Head of caudate nucleus (tissue), 42 donors: ENCODE measurements at regions not wholly inside any gene's neighbourhood (a gene's known extent, or its start where the extent isn't known, plus 50 kb on each side); places are given as distances from the start of the nearest gene placed in this dataset.
"Not testable (repeated sequence)": the region's sequence is repeated elsewhere in the genome, so short reads cannot be mapped to it uniquely, and the experiment has no call there.

Experiments used
- DNase-seq, 42 donors: peaks; one replicate each; pipeline versions ENCODE4 v3.0.0 to v3.0.0-alpha.2; 2020 to 2021; ENCODE audit warnings: mixed read lengths in 7 of 42
- intact Hi-C: fragments of 100-400 bp; cut with DNase I; formaldehyde crosslinking; loops from one replicate; pipeline ENCODE4 v1.15.0; 2022

DNA sequence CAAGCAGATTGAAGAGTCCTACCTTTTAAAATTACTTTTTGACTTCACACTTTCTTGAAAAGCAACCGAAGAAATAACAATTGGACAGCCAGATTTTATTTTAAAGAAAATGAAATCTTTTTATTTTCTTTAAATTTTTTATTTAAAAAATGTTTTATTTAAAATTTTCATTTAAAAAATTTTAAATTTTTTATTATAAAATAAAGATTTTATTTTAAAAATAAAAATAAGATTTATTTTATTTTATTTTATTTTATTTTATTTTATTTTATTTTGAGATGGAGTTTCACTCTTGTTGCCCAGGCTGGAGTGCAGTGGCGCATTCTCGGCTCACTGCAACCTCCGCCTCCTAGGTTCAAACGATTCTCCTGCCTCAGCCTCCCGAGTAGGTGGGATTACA is 144.5 kb downstream of the GPR85 start:
- DNase-seq, intact Hi-C loops: not testable (repeated sequence)

DNA sequence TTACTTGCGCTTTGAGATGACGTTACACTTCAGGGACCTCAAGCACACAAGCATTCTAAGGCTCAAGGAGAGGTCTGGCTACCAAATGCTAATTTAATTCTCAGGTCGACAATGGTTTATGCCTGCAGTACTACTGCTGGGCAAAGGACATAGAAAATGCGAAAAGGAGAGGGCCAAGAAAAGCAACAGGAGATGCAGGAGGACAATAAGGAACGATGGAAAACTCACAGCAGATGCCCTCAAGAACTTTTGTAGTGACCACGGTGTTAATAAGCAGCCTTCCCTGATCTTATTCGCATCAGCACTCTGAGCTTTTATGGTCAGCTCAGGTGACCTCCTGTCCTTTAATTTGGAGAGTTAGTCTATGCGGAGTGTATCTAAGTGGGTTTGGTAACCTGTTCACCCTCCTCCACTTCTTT is 146.3 kb downstream of the GPR85 start:
- intact Hi-C loops = no loop called here
- DNase-seq = peak in 1 of 42 donors; percentile 12

DNA sequence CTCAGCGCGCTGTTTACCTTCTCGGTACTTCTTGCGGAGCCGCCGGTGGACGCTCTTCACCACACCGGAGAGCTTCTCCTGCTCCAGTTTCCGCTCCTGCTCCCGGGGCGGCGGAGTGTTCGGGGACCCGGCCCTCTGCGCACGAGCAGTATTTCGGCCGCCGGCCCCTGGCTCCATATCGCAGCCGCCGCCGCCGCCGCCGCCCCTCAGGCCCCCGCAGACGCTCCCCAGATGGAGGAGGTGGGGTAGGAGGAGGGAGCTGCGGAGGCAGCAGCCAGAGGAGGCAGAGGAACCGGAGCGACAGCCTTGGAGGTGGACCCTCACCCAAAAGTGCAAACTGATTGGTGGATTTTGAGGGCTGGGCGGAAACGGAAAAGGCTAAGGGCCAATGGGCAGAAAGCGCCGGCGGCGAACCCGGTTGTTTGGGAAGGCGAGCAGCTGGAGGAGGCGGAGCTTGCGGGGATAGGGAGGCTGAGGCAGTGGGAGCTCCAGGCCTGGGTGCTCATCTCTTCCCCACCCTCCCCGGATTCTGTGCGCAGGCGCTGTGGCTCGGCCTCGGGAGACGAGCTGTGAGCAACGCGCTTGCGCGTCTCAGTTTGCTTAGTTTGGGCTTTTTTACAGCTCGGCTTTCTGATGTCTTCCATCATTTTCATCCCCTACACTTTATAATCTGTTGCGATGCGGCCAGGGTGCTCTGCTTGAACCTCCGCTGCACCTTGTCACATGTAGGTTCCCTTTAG is 146.9 kb downstream of the GPR85 start:
- peak; percentile 98 to 100 (median 100) for DNase-seq
- intact Hi-C loops = loop anchor here (10.0 kb wide), 1 partner anchor 155 kb away; no protein-coding TSS in a partner anchor

DNA sequence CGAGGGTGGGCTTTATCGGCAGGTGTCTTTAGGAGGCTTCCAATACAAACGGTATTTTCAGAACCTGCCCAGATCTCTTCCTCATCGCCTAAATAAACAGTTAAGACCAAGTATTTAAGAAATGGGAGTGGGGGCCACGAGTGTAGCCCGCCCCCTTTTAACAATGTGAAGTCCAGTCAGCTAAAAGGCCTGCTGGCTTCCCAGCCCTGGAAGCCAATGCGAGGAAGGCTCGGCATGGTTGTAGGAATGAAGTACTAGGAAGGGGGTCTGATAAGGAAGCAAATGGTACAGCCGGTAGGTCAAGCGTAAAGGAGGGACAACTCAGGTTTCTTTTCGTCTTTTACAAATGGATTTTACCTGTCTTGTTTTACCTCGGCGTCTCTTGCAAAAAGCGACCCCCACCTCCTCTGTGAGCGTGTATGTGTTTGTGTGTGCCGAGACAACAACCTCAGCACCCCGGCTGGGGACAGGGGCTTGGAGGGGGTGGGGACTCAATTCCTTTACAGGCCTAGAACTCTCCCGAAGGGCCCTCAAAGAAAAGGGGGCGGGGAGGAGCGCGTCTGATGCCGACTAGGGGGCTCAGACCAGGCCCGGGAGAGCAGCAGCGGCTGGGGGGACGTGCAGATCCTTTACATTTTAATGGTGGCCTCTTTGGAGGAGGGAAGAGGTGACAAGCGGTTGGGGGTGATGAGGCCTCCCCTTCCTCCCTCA is 147.6 kb downstream of the GPR85 start:
- peak in 36 of 42 donors; percentile 3 to 58 (median 32) for DNase-seq
- intact Hi-C loops = loop anchor here (10.0 kb wide), 1 partner anchor 154 kb away; no protein-coding TSS in a partner anchor

DNA sequence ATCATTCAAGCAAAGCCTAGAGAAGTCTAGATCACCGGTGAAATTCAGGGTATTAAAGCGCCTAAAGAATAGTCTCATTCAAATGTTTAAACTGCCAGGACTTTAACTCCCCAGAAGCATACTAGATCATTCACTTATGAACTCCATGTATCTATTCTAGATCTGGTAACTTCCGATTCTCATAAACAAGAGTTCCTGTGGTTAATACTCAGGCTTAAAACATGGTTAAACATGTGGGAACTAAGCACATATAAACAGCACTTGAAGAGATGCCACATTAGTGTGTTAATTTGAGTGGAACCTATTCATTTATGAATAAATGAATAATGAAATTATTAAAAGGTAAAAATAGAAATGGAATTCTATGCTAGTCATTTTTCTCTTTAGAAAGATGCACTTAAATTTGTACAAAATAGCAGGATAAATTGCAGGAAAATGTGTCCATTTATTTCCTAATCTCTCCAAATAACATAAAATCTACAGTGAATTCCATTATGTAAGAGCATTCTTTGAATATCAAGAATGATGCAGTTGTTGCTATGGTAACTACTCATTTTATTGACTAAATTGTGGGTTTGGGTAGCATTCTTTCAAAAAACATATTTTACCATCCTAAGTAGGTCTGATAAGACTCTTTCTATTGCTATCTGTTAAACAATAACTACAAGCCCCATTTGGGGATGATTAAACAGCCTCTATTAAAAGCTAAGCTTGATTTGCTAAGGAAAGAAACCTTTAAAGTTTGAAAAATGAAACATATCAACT is 147.6 kb upstream of the TMEM168 start:
- DNase-seq = no peak
- intact Hi-C loops = loop anchor here (10.0 kb wide), 1 partner anchor 153 kb away; no protein-coding TSS in a partner anchor

DNA sequence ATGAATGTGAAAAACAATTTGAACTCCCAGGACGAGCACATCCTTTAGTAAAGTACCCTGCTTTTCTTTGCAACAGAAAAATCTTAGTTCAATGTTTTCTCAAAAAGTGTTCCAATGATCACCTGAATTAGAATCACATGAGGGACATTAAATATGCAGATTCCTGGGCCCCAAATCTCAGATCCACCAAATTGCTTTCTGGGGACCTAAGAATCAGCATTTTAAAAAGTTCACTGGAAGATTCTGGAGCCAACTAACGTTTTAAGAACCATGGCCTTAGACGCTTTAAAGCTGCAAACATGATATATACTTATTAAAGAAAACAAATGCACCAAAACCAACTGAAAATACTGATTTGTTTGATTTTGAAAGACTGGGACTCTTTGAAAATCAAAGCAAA is 143.4 kb upstream of the TMEM168 start:
- intact Hi-C loops = loop anchor here (10.0 kb wide), 1 partner anchor 149 kb away; no protein-coding TSS in a partner anchor
- no peak for DNase-seq

DNA sequence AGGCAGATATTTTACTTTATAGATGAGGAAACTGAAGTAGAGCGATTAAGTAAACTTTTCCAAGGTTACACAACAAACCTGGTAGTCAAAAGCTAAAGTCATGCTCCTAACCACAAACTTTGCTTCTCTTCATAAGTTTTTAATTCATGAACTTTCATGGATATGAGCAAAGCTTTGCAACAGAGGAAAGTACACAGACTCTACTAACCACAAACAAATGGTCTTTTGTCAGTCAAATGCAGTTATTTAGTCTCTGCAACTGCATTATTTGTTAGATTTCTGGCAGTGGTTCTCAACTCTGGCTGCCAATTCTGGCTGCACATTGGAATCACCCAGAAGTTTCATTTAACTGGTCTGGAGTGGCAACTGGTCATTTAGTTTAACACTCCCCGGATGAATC is 140.6 kb upstream of the TMEM168 start:
- peak in 25 of 42 donors; percentile 3 to 77 (median 35) for DNase-seq
- intact Hi-C loops = loop anchor here (10.0 kb wide), 1 partner anchor 146 kb away; no protein-coding TSS in a partner anchor

DNA sequence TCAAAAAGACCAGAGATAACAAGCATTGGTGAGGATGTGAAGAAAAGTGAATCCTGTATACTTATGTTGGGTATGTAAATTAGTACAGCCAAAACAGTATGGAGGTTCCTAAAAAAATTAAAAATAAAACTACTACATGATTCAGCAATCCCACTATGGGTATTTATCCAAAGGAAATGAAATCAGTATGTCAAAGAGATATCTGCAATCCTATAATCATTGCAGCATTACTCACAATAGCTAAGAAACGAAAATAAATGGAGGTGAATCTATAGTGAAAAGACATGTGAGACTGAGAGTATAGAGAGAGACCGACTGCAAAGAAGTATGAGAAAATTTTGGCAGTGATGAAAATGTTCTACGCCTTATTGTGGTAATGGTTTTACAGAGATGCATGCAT is 139.2 kb upstream of the TMEM168 start:
- DNase-seq = no peak
- intact Hi-C loops = no loop called here

DNA sequence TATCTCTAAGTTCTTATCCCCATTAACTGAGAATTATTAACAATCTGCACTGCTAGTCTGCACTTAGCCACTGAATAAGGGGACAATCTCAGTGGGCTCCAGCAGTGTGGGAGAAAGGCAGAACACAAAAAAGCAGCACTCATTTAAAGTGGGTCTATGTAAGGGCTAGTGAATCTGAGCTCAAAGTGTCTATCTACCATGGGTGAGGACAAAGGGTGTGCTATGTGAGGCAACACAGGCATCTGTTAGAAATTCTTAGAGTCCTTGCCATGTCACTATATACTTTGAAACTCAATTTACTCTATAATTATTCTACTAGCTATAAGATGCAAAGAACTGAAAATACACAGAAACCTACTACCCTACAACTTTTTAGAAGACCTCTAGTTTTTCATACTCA is 135.8 kb upstream of the TMEM168 start:
- intact Hi-C loops = no loop called here
- DNase-seq = no peak

DNA sequence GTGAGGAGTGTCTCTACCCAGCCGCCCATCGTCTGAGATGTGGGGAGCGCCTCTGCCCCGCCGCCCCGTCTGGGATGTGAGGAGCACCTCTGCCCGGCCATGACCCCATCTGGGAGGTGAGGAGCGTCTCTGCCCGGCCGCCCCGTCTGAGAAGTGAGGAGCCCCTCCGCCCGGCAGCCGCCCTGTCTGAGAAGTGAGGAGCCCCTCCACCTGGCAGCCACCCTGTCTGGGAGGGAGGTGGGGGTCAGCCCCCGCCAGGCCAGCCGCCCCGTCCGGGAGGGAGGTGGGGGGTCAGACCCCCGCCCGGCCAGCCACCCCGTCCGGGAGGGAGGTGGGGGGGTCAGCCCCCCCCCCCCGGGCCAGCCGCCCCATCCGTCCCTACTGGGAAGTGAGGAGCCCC is 132.4 kb upstream of the TMEM168 start:
- intact Hi-C loops, DNase-seq: not testable (repeated sequence)

DNA sequence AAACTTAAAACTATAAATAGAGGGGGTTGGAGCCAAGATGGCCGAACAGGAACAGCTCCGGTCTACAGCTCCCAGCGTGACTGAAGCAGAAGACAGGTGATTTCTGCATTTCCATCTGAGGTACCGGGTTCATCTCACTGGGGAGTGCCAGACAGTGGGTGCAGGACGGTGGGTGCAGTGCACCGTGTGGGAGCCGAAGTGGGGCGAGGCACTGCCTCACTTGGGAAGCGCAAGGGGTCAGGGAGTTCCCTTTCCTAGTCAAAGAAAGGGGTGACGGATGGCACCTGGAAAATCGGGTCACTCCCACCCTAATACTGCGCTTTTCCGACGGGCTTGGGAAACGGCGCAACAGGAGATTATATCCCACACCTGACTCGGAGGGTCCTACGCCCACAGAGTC is 126.2 kb upstream of the TMEM168 start:
- DNase-seq, intact Hi-C loops: not testable (repeated sequence)

DNA sequence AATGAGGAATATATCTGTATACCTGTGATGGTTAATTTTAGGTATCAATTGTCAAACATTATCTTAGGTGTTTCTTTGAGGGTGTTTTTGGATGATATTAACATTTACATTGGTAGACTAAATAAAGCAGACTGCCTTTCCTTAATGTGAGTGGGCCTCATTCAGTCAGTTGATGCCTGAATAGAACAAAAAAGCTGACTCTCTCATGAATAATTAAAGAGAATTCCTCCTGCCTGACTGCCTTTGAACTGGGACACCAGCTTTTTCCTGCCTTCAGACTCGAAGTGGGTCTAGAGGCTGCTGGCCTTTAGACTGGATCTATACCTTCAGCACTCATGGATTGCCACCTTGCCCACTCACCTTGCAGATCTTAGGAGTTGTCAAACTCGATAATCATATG is 117.9 kb upstream of the TMEM168 start:
- DNase-seq = no peak
- intact Hi-C loops = no loop called here

DNA sequence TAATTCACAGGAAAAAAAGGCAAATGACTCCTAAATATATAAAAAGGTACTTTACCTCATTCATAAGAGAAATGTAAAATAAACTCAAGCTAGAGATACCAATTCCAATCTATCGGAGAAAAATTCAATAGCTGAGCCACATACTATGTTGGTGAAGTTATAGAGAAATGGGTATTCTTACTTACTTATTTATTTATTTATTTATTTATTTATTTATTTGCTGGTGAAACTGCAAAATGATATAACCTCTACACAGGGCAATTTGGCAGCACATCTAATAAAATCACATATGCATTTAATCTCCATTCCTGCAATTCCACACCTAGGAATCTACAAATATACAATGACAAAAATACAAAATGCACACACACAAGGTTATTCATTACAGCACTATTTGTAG is 117.5 kb upstream of the TMEM168 start:
- DNase-seq = no peak
- intact Hi-C loops = no loop called here

DNA sequence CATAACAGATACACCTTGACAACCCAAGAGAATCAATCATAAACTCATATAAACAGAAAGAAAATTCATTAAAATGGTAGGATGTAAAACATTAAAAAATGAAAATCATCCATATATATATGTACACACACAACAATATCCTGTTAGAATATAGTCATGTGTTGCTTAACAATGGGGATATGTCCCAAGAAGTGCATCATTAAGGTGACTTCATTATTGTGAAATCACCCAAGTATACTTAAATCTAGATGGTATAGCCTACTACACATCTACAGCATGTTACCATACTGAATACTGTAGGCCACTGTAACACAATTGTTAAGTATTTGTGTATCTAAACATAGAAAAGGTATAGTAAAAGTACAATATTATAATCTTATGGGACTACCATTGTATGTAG is 115.8 kb upstream of the TMEM168 start:
- intact Hi-C loops = no loop called here
- DNase-seq = no peak

DNA sequence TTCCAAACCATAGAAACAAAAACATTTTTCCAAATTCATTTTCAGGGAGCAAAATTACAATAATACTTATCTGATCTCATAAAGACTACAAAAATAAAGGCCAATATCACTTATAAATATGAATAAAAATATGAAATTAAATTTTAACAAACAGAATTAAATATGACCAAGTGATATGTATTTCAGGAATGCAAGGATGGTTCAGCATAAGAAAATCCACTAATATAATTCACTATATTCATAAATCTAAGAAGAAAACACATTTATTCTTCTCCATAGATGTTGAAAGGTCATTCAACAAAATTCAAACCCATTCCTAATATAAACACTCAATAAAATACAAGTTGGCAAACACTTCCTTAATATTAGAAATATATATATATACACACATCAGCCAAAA is 115.2 kb upstream of the TMEM168 start:
- intact Hi-C loops = no loop called here
- DNase-seq = no peak

DNA sequence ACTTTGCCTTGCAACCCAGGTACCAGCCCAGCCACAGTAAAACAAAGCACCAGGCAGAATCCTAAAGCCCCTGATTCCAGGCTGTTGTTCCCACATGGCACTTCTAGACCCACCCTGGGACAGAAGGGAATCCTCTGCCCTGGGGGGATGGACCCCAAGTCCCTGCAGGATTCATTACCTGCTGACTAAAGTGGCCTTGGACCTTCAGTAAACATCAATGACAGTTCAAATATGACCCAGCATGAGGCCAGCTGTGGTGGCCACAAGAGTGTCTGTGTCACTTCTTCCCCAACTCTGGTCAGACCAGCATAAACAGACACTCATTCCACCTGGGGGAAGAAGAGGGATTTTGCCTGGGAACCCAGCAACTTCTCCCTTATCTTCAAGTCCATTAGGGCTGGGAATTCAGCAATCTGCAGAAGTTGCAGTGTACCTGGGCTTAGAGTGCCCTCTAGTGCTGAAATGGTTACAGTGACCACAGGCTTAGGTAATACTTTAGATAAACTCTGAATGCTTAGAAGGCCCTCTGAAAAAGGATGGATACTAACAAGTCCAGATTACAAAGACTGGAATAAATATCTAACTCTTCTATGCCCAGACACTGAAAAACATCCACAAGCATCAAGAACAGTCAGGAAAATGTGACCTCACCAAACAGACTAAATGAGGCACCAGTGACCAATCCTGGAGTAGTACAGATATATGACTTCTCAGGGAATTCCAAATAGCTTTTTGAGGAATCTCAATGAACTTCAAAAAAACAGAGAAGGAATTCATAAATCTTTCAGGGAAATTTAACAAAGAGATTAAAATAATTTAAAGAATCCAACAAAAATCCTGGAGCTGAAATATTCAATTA is 108.5 kb upstream of the TMEM168 start:
- intact Hi-C loops = no loop called here
- peak in 23 of 42 donors; percentile 15 to 63 (median 35) for DNase-seq

DNA sequence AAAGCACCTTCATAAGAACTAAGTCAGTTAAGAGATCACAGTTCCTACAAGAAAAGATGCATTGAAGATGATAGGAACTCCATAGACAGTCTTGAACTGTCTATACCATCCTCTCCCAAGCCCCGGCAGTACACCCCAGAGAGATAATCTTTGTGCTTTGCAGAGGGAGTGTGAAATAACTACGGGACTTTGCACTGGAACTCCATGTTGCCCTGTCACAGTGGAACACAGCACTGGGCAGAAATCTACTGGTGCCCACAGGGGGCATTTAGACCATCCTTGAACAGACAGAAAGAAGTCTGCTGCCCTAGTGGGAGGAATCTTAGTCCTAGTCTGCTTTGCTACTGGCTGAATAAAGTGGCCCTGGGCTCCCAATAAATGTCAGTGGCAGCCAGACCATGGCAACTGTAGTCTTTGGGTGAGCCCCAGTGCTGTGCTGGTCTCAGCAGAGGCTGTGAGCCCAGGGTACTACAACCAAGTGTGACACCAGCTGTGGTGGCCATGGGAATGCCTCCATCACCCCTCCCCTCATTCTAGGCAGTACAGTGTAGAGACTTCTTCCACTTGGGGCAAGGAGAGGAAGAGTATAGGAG is 107.7 kb upstream of the TMEM168 start:
- DNase-seq = no peak
- intact Hi-C loops = no loop called here

DNA sequence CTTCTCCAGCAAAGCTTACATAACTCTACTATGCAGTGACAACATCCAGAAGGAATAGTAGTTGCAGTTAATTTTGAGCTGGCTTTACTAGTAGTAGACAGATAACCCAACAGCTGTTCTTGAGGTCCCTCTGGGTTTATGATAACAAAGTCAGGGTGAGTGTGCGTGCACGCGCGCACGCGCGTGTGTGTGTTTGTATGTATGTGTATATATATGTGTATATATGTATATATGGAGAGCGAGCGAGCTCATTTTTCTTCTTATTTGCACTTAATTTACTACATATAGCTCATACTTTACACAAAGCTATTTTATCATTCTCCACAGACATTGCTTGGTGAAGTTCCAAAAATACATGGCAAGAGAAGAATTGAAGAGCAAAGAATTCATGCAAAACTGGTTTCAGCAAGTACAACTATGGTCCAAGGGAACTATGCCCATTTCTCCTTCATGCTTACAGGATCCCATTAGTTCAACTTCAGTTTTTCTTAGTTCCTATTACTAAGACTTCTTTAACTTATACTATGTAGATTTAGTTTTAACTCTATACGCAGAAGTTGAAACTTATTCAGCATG is 105.9 kb upstream of the TMEM168 start:
- DNase-seq = no peak
- intact Hi-C loops = no loop called here
